Endometrial microvascular endothelial cells (primary cell): ENCODE measurements at regions not wholly inside any gene's neighbourhood (a gene's known extent, or its start where the extent isn't known, plus 50 kb on each side); places are given as distances from the start of the nearest gene placed in this dataset.
"Not testable (repeated sequence)": the region's sequence is repeated elsewhere in the genome, so short reads cannot be mapped to it uniquely, and the experiment has no call there.

Source experiments
- in situ Hi-C: cut with HindIII; loops from 2 replicates; pipeline ENCODE4 v1.10.0; 2017; ENCODE audit warnings: low sequenced_read_pairs, low pct_unique_long_range_greater_than_20kb; ENCODE audit errors: inconsistent ontology term

GRCh38 chr11:87604350-87604749, 566.6 kb downstream of the TMEM135 start:
- in situ Hi-C loops, result no loop called here

DNA sequence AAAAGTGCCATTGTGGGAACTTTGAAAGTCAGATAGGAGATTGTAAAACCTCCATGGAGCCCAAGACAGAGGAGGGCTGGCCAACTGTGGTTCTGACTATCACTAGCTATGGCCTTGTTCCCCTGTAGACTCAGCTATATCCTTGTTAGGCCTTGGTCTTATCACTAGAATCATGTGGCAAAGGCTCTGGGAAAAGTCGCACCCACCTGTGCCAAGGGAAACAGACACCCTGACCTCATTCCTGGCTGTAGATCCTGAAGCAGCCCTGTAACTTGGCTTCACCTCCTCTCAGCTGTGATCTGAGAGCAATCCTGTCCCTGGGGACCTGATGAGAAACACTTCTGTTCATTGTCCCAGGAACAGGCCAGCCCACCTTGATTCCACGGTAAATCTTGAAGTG, 566.2 kb downstream of the TMEM135 start:
- in situ Hi-C loops, result no loop called here

- in situ Hi-C loops, result no loop called here
Observed at GRCh38 chr11:87602776-87603175, 565.0 kb downstream of the TMEM135 start.

- in situ Hi-C loops, result no loop called here
Observed at GRCh38 chr11:87600938-87601337, 563.2 kb downstream of the TMEM135 start.

GRCh38 chr11:87597725-87598124, 560.0 kb downstream of the TMEM135 start:
- in situ Hi-C loops, result no loop called here

- in situ Hi-C loops, result no loop called here
Observed at GRCh38 chr11:87596176-87596575, 558.4 kb downstream of the TMEM135 start.

DNA sequence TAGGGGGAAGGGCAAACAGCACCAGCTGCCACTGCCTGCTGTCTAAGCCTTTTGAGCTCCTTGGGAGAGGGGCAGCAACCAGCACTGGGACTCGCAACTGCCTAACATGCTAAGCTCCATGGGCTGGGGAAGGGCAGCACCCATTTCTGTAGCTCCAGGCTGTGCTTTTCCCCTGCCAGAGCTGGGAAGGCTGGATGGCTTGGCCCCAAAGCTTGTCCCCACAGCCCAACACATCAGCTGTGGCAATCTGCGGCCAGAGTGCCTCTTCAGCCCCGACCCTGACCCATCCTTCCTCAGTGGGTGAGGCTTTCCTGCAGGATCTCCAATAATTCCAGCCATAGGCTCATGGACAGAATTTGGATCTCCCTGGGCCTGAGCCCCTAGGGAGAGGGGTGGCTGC, 551.3 kb downstream of the TMEM135 start:
- in situ Hi-C loops, result no loop called here

GRCh38 chr11:87585613-87586012, 547.9 kb downstream of the TMEM135 start:
- in situ Hi-C loops, result not testable (repeated sequence)

DNA sequence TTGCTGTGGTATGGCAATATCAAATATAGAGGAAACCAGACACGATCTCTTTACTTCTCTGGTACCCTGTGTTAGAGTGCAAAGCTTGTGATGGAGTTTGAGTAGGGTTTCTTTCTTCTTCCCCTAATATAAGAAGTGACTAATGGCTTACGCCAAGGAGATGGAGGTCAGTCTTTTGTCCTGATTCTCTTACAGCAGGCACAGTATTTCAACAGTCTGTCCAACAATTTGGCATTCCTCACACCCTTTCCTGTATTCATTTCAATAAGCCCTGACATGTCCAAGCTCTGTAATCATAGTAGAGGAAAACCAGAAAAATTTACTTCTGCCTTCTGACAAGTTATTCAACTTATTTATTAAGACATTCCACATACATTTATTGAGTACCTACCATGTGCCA, 546.2 kb downstream of the TMEM135 start:
- in situ Hi-C loops, result no loop called here

DNA sequence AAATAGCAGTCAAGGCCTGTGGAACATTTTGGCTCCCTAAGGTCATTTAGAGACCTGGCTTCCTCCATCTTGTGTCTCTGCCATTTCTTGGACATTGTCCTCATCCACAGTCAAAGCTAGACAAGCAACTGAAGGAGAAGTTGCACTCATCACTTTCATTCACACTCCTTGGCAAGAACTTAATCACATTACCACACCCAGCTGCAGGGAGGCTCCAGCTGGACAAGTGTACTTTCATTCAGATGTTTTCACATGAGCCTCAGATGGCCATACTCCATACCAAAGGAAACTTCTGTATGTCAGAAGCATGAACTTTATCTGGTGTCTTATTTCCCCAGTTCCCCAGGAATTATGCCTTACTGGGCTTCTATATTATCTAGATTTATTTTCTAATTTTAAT, 537.4 kb downstream of the TMEM135 start:
- in situ Hi-C loops, result no loop called here

DNA sequence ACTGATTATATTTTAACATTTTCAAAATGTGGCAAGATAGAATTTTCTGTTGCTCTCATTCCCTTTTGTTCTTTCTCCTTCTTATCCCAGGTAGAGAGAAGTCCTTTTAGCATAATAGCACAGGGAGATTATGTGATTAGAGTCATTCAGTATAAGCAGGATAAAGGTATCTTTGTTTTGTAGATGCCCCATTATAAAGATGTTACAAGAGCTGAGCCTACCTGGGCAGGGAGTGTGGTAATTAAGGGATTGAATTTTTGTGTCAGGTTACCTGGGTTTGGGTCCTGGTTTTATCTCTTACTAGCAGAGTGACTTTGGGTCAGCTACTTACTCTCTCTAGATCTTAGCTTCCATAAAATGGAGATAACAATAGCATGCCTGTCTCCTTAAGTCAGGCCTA, 536.5 kb downstream of the TMEM135 start:
- in situ Hi-C loops, result no loop called here

- in situ Hi-C loops, result no loop called here
Observed at GRCh38 chr11:87573708-87574107, 536.0 kb downstream of the TMEM135 start.

DNA sequence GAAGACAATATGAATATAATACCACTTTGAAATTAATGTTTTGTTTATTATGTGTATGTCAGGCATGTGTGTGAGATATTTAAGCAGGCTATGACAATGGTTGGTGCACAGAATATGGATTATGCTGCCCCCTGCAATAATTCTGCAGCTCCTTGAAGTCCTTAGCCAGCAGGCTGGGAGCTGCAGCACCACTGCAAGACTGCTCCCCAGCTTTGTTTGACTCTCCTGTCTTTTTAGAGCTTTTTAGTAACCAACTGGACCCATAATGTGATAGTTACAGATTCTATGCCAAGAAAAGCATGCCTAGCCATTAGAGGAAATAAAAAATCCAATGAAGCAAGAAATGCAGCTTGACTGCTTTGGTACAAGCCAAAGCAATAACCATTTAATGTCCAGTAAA, 535.1 kb downstream of the TMEM135 start:
- in situ Hi-C loops, result no loop called here

DNA sequence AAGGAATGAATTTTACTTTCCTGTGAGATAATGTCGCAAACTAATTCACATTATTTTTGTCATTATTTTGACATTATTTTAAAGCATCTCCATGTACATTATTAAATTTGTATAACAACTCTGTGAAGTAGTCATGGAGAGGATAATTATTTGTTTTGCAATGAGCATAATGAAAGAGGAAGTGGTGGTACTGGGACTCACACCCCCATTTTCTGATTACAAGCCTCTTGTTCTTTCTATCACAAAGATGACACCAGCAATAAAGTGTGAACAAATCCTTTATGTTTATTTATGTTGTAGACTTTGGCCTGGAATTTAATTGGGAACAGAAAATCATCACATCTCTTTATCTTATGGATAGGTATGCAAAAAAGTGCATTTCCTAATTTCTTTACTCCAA, 522.6 kb downstream of the TMEM135 start:
- in situ Hi-C loops, result no loop called here

DNA sequence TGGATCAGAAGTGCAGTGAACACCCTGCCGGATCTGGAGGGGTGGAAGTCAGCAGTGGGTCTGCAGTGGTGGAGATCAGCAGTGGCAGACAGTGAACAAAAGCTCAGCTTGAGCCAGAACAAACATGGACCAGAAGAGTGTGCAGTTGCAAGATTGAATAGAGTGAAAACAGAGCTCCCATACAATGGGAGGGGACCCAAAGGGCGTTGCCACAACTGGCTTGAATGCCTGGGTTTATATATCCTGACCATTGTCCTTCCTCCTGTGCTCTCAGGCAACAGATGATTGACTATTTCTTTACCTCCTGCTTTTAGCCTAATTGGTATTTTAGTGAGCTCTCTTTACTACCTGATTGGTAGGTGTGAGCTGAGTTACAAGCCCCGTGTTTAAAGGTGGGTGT, 522.1 kb downstream of the TMEM135 start:
- in situ Hi-C loops, result not testable (repeated sequence)

GRCh38 chr11:87555101-87555500, 517.4 kb downstream of the TMEM135 start:
- in situ Hi-C loops, result no loop called here

DNA sequence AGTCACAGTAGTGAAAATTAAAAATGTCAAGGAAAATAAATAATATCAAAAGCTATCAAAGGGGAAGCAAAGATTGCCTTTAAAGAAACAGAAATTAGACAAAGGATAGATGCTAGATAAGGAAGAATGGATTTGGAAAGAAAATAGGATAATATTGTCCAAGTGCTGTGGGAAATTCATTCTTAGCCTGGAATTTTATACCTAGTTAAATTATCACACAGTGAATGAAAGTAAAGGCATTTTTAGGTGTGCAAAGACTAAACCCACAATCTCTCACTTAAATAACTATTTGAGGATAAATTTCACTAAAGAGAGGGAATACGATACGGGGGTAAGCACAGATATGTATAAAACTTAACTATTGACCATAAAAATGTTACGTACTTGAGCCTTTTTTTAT, 511.1 kb downstream of the TMEM135 start:
- in situ Hi-C loops, result no loop called here

GRCh38 chr11:87545858-87546257, 508.1 kb downstream of the TMEM135 start:
- in situ Hi-C loops, result no loop called here

- in situ Hi-C loops, result no loop called here
Observed at GRCh38 chr11:87539596-87539995, 501.9 kb downstream of the TMEM135 start.

- in situ Hi-C loops, result no loop called here
Observed at GRCh38 chr11:87536565-87536964, 498.8 kb downstream of the TMEM135 start.

- in situ Hi-C loops, result no loop called here
Observed at GRCh38 chr11:87536016-87536415, 498.3 kb downstream of the TMEM135 start.

GRCh38 chr11:87535513-87535912, 497.8 kb downstream of the TMEM135 start:
- in situ Hi-C loops, result no loop called here
